ENCODE measurements at regions not wholly inside any gene's neighbourhood (a gene's known extent, or its start where the extent isn't known, plus 50 kb on each side); places are given as distances from the start of the nearest gene placed in this dataset.

DNA sequence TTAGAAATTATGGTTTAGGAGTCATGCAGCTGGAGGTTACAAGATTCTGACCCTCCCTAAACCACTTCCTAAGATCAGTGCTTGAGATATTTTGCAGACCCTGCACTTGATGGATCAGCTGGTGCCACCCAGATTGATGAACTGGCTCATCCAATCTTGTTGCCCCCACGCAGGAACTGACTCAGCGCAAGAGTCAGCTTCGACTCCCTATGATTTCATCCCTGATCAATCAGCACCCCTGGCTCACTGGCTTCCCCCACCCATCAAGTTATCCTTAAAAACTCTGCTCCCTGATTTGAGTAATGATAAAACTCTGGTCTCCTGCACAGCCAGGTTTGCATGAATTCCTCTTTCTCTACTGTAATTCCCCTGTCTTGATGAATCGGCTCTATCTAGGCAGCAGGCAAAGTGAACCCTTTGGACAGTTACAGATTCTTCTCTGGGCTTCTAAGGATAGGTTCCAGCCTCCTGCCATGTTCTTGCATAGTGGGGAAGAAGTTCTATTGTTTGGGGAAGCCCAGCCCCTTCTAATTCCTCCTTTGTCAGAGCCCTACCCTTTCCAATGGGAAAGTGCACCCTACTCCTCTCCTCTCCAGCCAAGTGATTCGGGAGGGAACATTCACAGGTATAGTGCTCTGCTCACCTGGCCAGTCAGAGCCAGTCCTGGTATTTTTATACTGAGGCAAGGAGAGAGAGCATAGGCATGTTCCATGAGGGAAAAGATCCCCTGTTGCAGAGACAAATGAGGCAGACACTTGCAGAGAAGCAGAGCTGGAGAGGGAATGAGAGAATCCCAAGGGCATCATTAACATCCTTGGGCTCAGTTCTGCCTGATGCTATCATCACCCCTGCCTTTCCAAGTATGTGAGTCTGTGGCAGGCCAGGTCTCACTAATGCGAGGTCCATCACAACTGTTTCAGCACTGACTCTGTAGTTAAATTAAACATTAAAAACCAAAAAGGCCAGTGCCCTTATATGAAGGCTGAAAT lies 224.4 kb upstream of the GALNT17 start:
- no peak for DNase-seq

DNA sequence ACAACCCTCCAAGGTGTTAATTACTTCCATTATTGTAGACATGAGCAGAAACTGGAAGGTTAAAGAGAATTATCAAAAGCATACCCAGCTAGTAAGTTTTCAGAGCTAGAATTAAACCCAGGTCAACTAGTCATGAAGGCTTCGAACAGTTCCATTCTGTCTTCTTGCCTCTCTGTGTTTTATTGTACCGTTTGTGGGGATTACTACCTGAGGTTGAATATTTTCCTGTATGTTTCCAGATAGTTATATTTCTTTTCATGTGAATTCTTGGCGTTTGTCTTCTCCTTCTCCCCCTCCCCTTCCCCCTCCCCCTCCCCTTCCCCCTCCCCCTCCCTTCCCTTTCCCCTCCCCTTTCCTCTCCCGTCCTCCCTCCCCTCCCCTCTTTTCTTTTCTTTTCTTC lies 218.0 kb upstream of the GALNT17 start:
- no peak for DNase-seq

DNA sequence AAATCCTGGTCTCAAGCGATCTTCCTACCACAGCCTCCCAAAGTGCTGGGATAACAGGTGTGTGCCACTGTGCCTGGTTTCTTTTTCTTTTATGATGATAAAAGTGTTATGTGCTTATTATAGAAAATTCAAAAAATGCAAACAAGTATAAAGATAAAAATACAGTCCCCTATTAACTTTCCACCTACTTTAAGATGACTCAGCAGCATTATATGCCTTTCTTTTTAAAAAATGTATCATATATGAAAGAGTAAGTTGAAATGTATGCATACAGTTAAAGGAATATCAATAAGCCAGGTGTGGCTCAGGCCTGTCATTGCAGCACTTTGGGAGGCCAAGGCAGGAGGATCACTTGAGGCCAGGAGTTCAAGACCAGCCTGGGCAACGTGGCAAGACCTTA lies 216.9 kb upstream of the GALNT17 start:
- no peak for DNase-seq

DNA sequence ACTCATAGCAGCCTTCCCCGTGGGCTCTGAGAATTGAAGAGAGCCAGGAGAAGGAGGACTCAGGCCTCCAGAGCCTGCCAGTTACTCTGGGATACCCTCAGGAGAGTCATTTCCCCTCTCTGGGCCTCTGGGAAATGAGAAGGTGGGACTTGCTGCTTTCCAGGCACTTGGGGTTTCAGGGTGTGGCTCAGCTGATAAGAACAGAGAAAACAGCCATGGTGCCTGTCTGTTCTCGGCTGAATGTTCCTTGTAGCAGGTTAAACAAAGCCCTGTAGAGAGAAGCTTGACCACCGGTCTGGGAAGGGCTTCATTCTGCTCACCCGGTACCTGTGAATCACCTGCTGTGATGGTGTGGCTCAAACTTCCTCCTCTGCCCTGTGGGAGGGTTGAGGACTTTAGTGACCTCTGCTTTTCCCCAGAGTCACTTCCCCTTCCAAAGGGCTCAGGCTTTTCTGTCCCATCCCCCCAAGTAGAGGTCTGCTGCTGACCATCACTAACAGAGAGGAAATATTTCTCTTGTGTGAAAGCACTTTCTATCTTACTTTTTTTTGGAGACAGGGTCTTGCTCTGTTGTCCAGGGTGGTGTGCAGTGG lies 212.4 kb upstream of the GALNT17 start:
- DNase-seq: no peak

DNA sequence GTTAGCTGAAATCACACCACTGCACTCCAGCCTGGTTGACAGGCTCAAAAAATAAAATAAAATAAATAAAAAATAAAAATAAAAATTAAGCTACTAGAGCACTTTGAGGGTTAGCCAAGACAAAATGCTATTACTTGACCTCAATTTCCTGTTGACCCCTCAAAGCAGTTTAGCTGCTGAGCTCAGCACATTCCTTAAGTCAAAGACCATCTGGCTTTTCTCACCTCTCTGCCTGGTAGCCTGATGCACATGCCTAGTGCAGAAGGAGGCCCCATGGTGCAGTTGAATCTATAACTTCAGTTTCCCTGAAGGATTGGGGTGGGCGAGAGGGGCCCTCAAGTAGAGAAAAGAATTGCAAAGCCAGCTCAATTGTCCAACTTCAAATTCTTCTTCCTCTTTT lies 211.1 kb upstream of the GALNT17 start:
- DNase-seq: no peak

DNA sequence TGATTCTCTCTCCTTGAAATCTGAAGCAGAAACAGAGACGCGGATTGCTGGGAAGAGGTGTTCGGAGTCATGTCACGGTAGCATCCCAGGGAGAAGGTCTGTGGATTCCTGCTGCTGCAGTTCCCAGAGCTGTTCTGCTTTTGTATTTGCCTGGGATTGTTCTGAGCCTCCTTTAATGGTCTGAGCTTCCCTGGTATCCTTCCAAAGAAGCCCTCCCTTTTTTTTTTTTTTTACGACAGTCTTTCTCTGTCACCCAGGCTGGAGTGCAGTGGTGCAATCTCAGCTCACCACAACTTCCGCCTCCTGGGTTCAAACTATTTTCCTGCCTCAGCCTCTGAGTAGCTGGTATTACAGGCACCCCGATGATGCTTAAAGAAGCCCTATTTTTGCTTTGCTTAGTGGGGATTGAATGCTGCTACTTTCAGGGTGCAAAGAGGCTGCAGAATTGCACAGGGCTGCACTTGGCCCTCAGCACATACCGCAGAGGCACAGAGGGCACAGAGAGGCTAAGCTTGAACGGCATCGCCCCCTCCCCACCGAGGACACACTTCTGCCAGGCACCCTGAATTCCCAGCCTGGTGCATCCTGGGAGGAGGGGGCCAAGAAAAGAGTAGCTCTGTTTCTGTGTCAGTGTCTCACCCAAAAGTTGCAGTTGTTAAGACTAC lies 208.6 kb upstream of the GALNT17 start:
- no peak for DNase-seq

DNA sequence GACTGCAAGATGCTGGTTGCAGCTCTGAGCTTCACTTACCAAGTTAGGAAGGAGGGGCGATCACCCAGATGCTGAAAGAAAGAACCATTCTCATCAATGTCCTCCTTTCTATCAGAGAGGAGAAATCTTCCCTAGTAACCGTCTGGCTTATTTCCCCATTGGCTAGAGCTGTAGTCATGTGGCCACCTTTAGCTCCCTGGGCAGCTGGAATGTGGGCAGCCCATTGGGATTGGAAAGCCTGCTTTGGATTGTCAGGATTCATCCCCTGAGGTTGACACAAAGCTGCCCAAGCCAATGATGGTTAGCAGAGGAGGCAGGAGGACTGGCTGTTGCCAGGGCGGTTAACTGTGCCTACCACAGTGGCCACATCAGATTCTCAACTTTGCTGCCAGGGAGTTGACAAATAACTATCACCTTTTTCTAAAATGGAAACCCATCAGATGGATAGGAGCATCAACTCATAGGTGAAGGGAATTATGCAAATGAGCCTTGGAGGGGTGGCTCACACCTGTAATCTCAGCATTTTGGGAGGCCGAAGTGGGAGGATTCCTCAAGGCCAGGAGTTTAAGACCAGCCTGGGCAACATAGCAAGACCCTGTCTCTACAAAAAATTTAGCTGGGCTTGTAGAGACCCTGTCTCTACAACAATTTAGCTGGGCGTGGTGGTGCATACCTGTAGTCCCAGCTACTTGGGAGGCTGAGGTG lies 206.4 kb upstream of the GALNT17 start:
- DNase-seq: no peak

DNA sequence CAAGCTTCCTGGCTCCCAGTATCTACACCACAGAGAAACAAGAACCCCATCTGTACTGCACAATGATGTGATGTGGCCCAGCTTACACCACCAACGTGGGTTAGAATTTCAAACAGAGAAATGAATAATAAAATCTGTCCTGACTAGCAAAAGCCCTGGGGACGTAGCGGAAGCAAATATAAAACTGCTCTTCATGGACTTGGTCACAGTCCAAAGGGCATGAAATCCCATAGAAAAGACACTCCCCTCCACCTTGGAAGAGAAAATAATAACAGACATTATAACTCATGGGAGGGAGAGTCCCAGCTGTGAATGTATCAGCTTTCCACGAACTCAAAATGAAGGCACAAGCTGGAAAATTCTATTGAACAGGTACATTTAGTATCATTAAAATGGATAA lies 205.3 kb upstream of the GALNT17 start:
- DNase-seq: no peak

DNA sequence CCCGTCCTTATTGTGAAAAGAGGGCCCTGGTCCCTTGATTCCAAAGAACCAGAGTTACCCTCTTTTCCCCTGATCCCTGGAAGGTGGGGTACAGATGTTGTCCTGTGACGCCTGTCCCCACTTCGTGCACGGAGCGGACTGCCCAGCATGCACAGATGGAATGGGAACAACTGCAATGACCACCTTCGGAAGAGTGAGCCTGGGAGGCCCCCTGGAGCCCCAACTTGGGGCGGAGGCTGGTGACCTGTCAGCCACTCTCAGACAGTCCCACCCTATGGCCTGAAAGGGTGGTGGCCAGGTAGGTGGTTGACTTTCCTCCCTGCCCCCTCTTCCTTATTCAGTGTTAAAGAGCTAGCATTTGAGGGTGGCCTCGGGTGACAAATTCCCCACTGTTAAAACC lies 196.6 kb upstream of the GALNT17 start:
- DNase-seq: no peak

DNA sequence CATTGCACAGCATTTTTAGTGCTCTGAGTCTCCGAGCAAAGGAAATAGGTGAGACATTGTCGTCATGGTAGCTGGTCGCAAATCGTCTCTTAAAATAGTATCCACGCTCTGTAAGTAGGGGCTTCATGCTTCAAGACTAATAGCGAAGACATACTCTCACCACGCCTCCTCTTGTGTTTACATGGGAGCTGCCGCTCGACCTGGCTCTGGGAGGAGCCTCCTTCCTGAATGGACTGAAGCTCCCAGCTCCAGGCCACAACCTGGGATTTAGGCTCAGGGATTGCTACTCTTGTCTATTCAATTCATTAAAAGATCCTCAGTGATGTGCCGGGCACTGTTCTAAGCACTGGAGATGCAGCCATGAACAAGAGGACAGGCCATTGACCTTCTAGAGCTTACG lies 196.1 kb upstream of the GALNT17 start:
- DNase-seq: no peak

DNA sequence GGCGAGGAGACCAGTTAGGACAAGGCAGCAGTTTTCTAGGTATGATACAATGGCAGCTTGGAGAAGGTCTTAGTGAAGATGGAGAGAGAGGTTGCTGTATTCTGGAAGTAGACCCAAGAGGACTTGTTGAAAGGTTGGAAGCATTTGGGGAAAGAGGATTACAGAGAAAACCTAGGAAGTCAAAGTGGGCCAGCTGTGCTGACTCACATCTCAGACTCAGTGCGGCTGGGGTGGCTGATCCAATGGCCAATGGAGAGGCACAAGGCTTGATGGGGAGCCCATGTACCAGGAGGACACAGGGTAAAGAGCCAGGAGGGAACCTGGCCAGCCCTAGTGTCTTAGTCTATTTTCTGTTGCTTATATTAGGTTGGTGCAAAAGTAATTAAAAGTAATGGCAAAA lies 194.5 kb upstream of the GALNT17 start:
- DNase-seq: no peak

DNA sequence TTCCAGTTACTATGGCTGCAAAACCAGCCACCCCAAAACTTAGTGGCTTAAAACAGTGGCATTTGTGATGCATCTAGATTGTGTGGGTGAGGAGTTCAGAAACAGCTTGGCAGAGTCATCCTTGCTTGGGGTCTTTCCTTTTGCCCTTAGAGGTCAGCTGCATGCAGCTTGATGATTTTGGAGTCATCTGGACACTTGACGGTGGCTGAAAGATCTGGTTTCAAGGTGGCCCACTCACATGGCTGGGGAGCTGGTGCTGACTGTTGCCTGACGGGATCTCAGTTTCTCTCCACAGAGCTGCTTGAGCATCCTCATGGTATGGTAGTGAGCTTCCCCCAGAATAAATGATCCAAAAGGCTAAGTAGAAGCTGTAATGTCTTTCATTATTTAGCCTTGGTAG lies 191.3 kb upstream of the GALNT17 start:
- no peak for DNase-seq

DNA sequence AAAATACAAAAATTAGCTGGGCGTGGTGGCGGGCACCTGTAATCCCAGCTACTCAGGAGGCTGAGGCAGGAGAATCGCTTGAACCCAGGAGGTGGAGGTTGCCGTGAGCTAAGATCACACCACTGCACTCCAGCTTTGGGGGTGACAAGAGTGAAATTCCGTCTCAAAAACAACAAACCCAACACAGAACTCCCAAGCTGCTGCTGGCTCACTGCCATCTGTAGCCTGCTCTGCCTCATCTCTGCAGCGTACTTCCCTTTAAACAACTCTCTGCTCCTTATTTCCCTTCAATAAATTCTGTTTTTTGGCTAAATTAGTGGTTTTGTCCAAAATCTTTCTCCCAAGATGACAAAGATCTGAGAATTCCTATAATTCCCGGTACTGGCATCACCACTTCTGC lies 189.2 kb upstream of the GALNT17 start:
- DNase-seq: no peak

DNA sequence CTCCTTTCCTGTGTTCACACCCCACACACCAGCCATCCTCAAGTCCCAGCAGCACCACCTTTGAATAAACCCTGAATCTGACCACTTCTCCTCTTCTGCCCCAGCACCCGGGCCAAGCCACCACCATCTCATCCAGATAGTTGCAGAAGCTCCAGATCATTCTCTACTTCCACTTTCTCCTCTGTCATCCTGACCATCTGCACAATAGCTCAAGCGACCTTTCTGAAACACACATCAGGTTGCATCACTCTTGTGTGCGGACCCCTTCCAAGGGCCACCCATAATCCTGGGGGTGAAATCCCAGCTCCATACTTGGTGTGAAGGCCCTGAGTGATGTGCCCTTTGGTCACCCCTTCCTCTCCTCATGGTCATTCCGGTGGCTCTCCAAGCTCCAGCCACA lies 187.4 kb upstream of the GALNT17 start:
- DNase-seq: no peak

DNA sequence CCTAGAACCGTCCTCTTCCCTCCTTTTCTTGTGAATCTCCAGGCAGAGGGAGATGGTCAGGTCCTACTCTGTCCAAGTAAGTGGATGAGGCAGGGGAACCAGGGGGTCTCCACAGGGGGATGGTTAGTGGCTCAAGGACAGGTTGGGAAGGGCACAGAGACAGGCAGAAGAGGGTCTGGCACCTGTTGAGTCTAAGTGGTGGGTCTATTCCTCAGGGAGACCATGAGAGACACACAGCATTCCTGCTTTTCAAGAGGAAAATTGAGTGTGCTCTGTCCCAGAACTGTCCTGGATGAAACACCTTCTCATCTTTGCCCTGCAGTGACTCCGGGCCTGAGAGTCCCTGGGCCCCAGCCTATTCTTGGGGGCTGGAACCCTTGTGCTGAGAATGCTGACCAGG lies 184.8 kb upstream of the GALNT17 start:
- no peak for DNase-seq

DNA sequence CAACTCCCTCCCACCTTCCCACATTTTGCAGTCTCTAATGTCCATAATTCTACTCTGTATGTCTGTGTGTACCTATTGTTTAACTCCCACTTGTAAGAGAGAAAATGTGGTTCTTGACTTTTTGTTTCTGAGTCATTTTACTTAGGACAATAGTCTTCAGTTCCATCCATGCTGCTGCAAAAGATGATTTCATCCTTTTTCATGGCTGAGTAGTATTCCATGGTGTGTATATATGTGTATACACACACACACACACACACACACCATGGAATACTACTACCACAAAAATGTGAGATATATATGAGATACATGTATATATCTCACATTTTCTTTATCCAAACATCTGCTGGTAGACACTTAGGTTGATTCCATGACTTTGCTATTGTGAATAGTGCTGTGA lies 182.1 kb upstream of the GALNT17 start:
- no peak for DNase-seq

DNA sequence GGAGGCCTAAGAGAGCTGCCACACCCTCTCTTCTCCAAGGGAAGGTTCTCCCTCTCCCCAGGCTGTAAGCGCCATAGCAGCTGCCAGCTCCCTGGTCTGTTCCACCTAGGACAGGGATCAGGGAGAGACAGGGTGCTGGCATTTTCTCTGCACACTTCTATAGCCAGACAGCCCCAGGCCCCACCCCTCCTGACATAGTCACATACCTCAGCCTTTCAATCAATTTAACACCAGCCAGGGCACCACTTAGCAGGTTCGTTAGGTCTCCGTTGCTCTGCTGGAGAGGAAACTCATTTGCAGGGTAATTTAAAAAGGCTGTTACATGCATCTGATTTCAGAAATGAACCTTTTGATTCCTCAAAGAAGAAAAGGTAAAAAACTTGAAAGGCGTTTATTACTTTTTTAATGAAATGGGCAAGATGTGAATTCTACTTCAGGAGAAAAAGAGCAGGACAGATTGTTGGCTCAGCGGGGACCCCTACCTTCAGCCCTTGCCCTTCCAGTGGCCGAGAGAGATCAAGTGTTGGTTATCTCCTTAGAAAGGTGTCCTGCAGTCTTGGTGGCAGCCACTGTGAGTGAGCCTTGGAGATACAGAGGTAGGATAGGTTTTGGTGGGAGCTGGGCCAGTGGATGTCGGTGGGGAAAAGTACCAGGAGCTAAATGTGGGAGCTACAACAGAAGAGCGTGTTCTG lies 180.5 kb upstream of the GALNT17 start:
- no peak for DNase-seq

DNA sequence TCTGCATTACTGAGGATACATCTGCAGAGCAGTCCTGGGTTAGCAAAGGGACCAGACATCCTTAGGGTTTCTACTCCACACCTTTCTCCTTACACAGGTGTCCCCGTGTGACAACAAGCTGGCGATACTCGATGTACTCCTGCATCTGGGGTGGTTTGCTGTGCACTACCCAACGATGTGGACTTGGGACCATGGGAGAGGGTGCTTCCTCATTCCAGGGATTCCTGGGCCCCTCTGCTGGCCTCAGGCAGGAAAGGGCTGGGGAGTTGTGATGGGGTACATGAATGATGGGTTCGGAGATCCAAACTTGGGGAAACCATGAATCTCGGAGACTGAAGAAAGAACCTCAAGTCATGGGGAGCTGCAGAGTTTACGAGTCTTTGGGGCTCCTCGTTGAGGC lies 179.6 kb upstream of the GALNT17 start:
- no peak for DNase-seq

DNA sequence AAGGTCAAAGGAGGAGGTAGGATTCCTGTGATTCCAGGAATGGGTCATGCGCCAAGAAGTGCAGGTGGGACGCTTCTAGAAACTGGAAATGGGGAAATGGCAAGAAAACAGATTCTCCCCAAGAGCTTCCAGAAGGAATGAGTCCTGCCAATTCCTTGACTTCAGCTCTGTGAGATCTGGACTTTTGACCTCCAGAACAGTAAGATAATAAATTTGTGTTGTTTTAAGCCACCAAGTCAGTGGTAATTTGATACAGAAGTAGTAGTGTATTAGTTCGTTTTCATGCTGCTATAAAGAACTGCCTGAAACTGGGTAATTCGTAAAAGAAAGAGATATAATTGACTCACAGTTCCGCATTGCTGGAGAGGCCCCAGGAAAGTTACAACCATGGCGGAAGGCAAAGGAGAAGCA lies 178.6 kb upstream of the GALNT17 start:
- no peak for DNase-seq

DNA sequence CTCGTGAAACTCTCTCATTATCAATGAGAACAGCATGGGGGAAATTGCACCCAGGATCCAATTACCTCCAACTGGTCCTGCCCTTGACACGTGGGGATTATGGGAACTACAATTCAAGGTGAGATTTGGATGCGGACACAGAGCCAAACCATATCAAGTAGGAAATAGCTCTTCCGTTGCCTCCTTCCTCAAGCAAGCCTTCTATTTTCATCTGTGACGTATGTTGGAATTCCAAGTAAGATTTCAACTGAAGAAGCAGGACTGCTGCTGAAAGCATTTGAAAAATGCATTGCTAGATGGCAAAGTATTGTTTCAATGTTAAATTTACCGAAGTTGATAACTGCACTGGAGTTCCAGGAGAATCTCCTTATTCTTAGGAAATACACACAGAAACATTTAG lies 178.1 kb upstream of the GALNT17 start:
- DNase-seq: no peak

DNA sequence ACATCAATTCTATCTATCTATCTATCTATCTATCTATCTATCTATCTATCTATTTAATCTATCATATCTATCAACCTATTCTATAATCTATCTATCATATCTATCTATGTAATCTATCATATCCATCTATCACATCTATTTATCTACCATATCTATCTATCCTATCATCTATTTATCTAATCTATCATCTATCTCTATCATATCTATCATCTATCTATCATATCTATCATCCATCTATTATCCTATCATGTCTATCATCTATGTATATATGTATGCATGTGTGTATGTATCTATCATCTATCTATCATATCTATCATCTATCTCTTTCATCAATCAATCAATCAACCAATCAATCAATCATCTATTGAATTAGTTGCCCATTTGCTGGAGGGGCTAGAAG lies 159.3 kb upstream of the GALNT17 start:
- DNase-seq: no peak

DNA sequence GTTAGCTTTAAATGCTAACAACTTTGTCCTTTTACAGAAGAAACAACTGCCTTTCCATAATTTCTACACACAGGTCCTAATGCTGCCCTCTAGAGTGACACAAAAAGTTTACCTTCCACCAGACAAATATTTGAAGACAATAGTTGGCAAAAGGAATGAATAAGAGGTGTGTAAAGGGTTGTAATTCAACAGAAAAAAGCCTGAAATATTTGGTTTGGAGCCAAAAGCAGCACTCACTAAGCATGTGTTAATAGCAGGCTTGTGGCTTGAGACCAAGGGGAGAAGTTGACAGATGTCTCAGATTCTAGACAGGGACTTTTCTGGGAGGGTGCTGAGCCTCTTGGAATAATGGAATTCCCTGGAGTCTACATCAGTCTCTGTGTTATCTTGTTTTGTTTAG lies 156.2 kb upstream of the GALNT17 start:
- DNase-seq: no peak

DNA sequence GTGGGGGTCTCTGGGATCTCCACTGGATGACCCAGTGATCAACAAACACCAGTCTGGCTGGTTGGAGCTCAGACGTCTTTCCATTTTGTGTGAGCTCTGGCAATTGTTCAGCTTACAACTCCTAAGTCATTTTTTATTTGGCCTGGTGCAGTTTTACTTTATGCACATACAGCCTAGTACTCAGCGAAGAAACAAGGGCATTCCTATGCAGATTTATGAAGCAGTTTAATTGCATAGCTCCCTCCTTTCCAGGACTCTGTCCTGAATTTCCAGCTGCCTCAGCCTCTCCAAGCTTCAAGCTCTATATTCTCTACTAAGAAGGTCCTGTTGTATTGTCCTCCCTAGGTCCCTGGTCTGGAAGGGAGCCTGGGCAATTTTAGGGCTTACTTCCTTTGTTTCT lies 145.6 kb upstream of the GALNT17 start:
- DNase-seq: no peak
